Neural progenitor cell (in vitro differentiated cells): ENCODE measurements at regions not wholly inside any gene's neighbourhood (a gene's known extent, or its start where the extent isn't known, plus 50 kb on each side); places are given as distances from the start of the nearest gene placed in this dataset.

Experiments
- EZH2 ChIP-seq: fragments of 200-600 bp; sonication (generic); IDR thresholded peaks from 2 replicates; pipeline ENCODE4 v1.6.1; 2017; ENCODE audit warnings: antibody characterized with exemption, mild to moderate bottlenecking, moderate library complexity
- EZH2phosphoT487 ChIP-seq: fragments of 200-600 bp; sonication (generic); IDR thresholded peaks from 2 replicates; pipeline ENCODE4 v1.6.1; 2017; ENCODE audit warnings: antibody characterized with exemption
- TF ChIP-seq, protein P1 (sequence below): fragments of 200-600 bp; sonication (generic); IDR thresholded peaks from 2 replicates; pipeline ENCODE4 v1.5.1; 2017; ENCODE audit warnings: antibody characterized with exemption, mild to moderate bottlenecking

DNA sequence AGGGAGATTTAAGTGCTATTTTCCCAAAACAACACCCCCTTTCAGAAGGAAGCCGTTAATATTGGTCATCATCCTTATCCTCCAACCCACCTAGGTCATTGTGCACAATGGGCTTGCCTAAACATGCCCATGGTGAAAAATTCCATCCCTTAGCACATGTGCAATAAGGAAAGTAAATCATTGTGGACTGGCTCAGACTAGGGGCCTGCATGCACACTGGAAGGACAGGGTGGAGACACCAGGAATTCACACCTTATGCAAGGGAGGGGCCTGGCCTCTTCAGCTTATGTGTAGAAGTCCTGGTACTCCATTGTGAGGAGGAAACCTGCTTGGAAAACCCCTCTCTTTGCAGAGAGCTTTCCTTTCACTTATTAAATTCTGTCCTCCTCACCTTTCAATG is 311.4 kb upstream of the NDST4 start:
- no peak for TF ChIP-seq EZH2phosphoT487
- no peak for TF ChIP-seq EZH2
- TF ChIP-seq, protein P1, sequence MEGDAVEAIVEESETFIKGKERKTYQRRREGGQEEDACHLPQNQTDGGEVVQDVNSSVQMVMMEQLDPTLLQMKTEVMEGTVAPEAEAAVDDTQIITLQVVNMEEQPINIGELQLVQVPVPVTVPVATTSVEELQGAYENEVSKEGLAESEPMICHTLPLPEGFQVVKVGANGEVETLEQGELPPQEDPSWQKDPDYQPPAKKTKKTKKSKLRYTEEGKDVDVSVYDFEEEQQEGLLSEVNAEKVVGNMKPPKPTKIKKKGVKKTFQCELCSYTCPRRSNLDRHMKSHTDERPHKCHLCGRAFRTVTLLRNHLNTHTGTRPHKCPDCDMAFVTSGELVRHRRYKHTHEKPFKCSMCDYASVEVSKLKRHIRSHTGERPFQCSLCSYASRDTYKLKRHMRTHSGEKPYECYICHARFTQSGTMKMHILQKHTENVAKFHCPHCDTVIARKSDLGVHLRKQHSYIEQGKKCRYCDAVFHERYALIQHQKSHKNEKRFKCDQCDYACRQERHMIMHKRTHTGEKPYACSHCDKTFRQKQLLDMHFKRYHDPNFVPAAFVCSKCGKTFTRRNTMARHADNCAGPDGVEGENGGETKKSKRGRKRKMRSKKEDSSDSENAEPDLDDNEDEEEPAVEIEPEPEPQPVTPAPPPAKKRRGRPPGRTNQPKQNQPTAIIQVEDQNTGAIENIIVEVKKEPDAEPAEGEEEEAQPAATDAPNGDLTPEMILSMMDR = no peak
